NCI-H2196 (cell line): ENCODE measurements at regions not wholly inside any gene's neighbourhood (a gene's known extent, or its start where the extent isn't known, plus 50 kb on each side); places are given as distances from the start of the nearest gene placed in this dataset.

ENCODE experiments used
- DNase-seq: peaks from one replicate; lab custom pipeline; 2025; ENCODE audit not compliant: unreplicated experiment; lab: John Stamatoyannopoulos, UW

DNA sequence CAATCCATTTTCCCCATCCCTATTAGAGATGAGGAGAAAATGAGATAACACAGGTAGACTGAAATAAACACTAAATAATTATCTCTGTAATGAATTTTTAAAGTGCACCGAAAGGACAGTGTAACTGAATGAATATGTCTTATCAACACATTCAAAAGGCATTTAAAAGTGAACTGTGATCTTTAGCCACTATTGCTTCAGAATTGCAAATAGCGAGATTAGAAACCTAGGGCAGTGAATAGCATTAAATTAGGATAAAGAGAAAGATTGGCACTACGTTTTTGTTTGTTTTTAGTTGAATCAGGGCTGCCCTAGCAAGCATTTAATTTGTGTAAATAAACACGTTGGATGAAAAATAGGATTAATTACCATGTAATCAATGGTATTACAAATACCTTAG lies 537.5 kb downstream of the ELAVL2 start:
- no peak for DNase-seq

DNA sequence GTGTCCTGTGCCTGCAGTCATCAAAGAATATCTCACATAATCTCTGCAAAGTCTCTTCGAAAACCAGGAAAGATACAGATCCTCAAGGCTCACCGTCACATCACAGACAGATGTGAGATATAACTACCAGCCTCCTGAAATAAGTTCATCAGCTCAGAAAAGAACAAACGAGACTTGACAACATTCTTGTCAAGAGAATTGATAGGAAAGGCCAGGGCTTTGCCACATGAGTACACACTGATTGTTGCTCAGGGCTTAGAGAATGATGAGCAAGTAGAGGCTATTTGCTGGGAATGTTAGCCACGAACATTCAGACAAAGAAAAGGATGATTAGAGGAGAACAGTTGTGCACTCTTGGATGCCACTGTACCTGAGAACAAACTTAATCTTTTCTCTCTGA lies 535.1 kb downstream of the ELAVL2 start:
- no peak for DNase-seq

DNA sequence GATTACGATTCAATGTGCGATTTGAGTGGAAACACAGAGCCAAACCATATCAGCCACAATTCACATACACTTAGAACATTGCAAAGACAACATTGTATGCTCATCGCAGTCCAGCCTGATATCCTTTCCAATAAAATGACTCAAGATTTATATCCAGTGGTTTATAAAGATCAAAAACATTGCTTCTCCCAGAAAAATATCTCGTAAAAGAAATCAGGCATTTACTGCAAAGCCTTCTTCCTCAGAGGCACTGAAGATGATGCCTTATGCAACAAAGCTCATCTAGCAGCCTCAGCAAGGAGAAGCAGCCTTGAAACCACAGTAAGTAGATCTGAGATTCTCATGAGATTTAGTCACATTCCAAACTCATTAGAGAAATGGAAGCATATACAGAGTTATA lies 523.8 kb downstream of the ELAVL2 start:
- DNase-seq: no peak

DNA sequence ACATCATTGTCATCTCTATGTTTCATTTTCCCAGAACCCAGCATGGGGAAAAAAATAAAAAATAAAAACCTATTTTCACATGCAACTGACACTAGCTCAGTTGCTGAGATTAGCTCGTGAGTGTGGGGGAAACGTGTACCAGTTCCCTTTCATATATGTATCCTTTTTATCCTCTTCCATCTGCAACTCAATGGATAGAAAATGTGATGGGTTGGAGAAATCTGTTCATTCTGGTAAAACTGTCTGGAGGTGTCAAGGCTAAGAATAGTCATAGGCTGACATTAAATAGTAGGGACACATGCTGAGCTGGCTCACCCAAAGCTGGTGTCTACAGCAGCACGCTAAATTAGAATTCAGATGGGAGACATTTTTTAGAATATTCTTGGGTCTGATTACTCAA lies 519.3 kb downstream of the ELAVL2 start:
- no peak for DNase-seq

DNA sequence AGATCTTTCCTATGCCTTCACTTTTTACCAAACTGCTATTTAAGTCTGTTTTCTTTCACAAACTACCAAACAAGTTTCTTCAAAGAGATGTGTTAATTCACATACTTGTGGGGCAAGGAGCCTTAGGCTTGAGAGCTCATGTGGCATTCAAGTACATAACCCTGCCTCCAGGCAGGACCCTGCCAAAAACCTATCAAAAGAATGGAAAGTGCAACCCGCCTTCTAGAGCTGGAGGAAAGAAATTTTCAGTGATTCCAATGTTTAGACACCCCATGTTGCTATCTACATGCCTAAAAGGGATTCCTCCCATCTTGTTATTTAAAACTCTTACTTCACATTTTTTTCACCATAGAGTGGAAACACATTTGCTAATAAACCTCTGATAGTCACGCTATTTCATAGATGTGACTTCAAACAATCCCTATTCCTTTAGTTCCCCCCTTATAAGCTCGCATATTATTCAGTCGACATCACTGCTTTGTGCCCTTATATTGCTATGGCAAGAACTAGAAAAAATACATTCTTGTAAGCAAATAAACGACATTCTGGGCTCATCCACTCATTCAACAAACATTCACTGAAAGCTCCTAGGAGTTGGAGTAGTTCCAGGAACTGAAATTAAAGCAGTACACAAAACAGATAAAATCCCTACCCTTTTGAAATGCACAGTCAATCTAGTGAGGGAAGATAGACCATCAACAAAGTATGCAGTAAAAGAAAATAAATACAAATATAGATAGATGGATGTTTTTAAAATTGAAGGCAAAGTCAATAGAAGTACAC lies 518.1 kb downstream of the ELAVL2 start:
- no peak for DNase-seq

DNA sequence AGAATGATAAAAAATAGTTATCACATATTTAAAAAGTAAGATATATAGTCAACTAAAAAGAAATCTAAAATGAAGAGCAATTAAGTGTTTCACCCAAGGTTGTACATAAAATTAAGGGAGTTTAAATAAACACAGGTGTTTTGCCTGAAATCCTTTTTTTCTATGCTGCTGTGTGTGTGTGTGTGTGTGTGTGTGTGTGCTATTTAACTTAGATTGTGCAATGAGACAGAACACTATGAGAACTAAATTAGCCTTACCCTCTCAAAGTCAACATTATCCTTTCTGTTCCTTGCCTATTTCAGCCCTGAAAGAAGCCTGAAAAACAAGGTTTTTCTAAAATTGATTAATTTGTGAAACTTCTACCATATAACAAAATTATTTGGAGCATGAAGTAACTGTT lies 516.2 kb downstream of the ELAVL2 start:
- no peak for DNase-seq

DNA sequence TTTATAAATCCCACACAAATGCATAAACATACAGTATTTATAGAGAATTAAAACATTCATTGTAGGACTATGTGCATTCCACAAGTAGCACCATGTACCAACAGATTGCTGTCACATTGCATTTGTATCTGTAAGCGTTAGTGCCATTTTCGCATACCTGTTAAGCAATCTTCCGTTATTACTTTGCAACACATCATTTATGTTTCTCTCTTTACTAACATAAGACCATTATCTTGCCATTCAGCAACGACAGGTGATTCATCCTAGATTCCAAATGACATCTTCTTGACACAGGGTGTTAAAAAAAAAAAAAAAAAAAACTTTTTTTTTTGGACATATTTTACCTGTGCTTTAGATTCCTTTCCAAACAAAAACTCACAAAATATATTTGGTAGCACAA lies 511.8 kb downstream of the ELAVL2 start:
- DNase-seq: no peak

DNA sequence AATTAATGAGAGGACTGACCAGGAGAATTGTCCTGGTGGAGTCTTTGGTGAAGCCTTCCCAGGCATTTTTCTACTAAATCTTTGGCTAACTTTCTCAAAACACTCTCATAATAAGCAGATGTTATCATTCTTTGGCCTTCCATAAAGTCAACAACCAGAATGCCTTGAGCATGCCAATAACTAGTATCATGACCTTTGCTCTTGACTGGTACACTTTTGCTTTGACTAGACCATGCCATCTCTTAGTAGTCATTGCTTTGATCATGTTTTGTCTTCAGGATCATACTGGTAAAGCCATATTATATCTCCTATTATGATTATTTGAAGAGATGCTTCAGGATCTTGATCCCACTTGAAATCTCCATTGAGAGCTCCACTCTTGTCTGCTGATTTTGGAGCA lies 506.9 kb downstream of the ELAVL2 start:
- no peak for DNase-seq

DNA sequence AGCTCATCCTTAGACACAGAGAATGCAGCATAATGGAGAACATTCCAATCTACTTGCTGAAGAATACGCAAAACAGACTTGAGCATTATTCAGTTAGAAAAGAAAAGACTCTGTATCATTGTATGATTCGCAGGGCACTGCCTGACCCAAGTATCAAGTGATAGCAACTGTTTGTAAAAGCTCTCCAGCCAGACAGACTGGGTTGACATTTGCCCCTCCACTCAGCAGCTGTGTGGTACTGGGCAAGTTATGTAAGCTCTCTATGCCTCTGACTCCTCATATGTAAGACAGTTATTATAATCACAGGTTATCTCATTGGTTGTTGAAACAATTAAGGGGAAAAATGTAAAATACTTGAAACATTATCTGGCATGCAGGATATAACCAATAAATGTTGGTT lies 505.0 kb downstream of the ELAVL2 start:
- no peak for DNase-seq

DNA sequence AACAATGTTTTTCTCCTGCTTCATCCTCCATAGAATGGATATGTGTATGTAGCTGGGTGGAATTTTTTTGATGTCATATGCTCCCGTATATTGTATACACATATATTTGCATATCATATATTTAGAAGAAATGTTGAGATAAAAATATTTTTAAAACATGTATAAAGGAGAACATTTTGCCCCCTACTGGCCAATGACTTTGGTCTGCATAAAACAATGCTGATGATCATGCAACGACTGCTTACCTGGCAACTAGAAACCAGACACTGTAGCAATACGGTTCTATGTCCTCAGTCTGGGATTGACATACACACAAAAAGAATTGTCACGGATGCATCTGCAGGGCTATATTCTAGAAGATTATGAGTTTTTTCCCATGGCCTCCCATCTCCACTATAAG lies 503.6 kb downstream of the ELAVL2 start:
- no peak for DNase-seq

DNA sequence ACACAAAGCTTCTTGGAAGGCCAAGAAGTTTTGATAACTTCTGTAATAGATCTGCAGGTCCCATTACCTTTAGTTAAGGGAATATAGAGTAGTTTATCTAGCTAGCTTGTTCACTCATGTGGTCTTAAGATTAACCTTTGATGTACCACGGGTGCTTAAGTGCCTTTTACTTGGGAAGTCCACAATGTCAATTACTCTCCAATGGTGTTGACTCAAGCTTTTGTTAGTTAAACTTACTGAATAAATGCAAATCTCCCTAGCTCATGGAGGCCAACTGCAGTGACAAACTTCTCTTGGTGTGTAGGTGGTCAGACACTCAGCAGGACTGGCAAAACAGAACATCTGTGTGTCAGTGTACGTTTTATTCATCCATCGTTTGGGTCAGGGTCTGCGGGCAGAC lies 501.5 kb downstream of the ELAVL2 start:
- no peak for DNase-seq

DNA sequence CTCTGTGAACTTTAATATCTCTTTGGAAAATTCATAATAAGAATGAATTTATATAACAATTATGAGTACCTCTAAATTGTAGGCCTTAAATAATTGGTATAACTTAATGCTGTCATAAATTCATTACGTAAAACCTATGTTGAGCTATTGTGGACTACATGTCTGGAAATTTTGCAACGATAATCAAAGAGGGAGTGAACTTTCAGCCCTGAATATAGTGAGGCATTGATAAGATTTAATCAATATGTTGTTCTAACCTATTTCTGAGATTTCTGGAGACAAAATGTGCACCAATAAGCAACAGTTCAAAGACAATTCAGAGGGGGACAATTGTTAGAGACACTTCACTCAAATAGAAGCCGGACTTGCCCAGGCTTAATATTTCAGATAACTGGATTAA lies 499.4 kb downstream of the ELAVL2 start:
- DNase-seq: no peak

DNA sequence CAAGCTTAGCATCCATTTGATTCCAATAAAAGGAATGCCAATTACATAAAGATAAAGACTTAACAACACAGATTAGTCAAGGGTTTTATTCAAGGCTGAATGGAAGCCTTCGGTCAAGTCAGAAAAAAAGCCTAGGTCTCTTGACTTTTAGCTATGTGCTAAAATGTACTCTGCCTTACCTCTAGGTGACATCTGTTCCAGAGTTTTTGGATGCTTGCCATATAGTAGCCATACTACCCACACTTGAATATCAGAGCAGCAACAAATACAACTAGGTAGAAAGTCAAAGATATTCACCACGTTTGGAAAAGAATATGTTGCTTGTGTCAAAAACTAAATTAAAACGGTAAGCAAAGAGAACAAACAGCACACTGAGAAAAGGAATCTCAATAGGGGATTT lies 484.7 kb downstream of the ELAVL2 start:
- no peak for DNase-seq

DNA sequence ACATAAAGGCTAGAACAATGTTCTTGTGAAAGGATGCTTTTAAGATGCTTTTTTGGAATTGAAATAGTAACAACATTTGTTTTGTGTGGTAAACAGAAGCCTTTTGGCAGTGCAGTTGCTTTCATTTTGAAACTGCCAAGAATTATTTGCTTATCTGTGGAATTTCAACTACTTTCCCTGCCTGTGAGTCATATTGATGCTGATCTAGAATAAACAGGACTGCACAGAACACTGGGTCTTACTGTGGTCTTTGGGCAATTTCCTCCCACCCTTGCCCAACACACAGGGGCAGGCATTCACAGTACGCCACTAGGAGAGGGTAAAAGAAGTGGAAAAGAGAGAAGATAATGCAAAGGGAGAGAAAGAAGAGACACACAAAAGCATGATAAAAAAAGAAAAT lies 483.7 kb downstream of the ELAVL2 start:
- DNase-seq: no peak

DNA sequence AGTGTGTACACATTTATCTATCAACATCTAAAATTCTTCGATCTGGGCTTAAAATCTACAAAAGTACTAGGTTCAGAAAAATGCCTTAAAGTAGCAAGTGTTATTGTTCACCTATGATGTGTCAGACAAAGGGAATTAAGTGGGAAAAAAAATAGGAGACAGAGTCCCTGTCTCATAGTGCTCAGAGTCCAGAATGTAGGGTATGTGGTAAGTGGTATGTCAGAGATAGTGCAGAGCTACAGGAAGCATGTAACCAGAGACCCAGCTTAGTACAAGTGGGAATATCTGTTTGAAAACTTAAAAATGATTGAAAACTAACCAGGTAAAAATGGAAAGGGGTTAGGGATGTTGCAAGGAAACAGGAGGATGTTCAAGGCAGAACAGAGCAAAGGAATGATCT lies 482.8 kb downstream of the ELAVL2 start:
- no peak for DNase-seq

DNA sequence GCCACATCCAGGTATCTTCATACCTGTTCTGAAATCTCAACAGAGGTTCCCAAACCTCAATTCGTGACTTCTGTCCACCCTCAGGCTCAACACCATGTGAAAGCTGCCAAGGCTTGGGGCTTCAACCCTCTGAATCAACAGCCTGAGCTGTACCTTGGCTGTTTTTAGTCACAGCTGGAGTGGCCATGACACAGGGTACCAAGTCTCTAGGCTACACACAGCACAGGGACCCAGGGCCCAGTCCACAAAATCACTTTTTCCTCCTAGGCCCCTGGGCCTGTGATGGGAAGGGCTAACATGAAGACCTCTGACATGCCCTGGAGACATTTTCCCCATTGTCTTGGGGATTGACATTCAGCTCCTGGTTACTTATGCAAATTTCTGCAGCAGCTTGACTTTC lies 464.9 kb downstream of the ELAVL2 start:
- no peak for DNase-seq

DNA sequence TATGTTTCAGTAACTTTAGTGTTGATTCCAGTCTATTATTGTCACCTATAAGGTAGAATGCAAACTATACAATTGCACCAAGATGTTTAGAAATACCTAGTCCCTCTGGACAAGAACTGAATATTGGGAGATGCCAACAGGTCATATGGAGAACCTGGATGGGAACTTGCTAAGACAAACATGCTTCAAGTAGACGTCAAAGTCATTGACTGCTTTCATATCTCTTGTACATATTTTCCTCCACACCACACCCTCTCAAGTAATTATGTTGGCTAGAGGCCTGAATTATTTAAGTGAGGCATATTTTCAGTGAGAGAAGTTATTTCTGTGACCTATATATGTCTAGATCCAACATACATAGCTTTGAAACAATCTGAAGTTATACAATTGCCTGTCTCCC lies 453.3 kb downstream of the ELAVL2 start:
- DNase-seq: no peak

DNA sequence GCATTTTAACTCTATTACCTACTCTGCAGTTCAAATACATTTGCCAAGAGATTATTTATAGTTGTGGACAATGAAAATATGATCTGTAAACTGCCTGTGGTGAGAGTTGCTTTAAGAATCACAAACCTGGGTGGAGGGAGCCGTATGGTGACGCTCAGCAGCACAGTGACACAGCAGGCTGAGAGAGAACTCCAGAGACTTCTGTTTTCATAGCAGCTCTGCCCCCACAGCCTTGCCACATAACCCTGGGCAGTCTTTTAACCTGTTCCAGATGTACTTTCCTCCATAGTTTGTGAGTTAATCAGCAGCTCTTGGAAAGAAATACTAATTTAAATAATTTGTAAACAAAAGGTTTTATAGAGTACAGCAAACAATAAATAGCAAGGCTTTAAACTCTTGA lies 450.5 kb downstream of the ELAVL2 start:
- DNase-seq: no peak

DNA sequence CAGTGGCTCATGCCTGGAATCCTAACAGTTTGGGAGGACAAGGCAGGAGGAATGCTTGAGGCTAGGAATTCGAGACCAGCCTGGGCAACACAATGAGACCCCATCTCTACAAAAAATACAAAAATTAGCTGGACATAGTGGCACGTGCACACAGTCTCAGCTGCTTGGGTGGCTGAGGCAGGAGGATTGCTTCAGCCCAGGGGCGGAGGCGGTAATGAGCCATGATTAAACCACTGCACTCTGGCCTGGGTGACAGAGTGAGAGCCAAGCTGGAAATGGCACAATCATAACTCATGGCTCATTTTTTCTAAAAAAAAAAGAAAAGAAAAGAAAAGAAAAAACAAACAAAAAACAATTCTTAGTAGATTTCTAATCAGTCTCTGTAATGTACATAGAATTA lies 446.2 kb downstream of the ELAVL2 start:
- no peak for DNase-seq

DNA sequence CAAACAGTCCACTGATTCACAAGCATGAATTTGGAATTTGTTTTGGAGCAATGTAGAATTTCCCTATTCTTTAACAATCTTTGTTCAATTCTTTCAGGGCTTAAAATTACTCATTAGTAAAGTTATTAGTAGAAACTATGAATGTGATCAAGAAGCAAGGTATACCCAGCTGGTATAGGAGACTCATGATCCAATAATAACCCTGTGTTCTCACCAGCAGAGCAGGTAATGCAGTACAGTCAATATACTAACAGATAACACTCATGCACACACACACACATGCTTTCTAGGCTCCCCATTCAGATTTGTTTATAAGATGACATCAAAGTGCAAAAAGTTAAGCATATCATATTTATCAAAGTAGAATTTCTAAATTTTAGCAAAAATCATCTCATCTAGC lies 445.2 kb downstream of the ELAVL2 start:
- DNase-seq: no peak

DNA sequence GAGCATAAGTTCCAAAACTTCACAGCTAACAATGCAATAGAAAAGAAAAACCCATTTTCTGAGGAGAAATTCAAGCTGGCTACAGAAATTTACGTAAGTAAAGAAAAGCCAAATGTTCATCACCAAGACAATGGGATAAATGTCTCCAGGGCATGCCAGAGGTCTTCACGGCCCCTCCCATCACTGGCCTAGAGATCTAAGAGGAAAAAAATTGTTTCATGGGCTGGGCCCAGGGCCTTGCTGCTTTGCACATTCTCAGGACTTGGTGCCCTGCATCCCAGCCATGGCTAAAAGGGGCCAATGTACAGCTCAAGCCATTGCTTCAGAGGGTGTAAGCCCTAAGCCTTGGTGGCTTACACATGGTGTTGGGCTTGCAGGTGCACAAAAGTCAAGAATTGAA lies 443.6 kb downstream of the ELAVL2 start:
- no peak for DNase-seq

DNA sequence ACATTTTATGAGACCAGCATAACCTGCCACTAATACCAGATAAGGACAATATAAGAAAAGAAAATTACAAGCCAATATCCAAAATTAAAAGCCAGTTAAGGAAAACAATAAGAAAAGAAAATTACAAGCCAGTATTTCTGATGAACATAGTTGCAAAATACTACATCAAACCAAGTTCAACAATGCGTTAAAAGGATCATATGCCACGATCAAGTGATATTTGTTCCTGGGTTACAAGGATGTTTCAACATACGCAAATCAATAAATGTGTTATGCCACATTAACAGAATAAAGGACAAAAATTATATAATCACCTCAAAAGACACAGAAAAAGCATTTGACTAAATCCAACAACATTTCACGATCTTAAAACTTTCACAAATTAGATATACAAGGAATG lies 431.9 kb downstream of the ELAVL2 start:
- DNase-seq: no peak

DNA sequence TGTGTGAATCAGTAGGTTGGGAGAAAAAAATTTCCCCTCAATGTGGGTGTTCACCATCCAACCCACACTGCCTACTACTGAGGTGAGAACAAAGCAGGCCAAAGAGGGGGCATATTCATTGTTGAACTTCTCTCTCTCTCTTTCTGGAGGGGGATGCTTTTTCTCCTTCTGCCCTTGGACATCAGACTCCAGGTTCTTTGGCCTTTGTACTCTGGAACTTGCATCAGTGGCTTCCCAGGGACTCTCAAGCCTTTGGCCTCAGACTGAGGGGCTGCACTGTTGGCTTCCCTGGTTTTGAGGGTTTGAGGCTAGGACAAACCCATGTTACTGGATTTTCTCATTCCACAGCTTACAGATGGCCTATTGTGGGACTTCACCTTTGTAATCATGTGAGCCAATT lies 417.2 kb downstream of the ELAVL2 start:
- DNase-seq: no peak

DNA sequence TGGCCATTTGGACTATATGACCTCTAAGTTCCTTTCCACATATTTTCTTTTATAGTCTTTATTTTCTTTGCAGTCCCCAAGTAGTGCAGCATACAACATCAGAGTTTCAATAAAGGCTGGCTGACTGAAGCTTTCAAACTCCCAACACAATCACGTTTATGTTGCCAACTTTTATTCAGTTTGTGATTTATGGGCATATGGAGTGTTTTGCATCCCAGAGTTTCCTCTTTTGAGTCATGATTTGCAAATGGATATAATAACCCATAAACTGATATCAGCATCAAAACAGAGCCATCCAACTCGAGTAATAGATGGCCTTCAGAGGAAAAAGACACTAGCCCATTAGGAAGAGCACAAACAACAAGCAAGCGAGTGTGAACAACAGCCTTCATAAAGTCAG lies 414.0 kb downstream of the ELAVL2 start:
- no peak for DNase-seq
